ENCODE measurements at regions not wholly inside any gene's neighbourhood (a gene's known extent, or its start where the extent isn't known, plus 50 kb on each side); places are given as distances from the start of the nearest gene placed in this dataset.

- no peak for TF ChIP-seq CTCF (conservative IDR thresholded peaks at IDR 0.05; ENCODE audit: low read depth, low read length)
- no peak overlapping the region for H3K9ac ChIP-seq
- H3K79me2 ChIP-seq (ENCODE audit: insufficient read depth, low read depth), result no peaks in the 10 kb centered on the region
- H3K4me2 ChIP-seq, result no peak overlapping the region
- no peak overlapping the region for H3K27ac ChIP-seq
- no peaks in the 10 kb centered on the region for H3K27me3 ChIP-seq (ENCODE audit: insufficient read depth, low read depth)
- H2AFZ ChIP-seq (ENCODE audit: low read depth), result no peak overlapping the region
- no peaks in the 10 kb centered on the region for H3K4me1 ChIP-seq (ENCODE audit: low read depth, poor library complexity, severe bottlenecking)
- no peak overlapping the region for H3K4me3 ChIP-seq (IDR thresholded peaks at IDR 0.05; ENCODE audit: insufficient read depth, low read depth, low read length)
- no peaks in the 10 kb centered on the region for H4K20me1 ChIP-seq (ENCODE audit: insufficient read depth)
- no peaks in the 10 kb centered on the region for H3K36me3 ChIP-seq (ENCODE audit: insufficient read depth)
Observed at GRCh38 chr5:124071039-124071438, 559.1 kb downstream of the CSNK1G3 start.

GRCh38 chr5:124065508-124065907 is 553.5 kb downstream of the CSNK1G3 start:
- no peak for TF ChIP-seq CTCF (conservative IDR thresholded peaks at IDR 0.05; ENCODE audit: low read depth, low read length)

GRCh38 chr5:124064956-124065355 is 553.0 kb downstream of the CSNK1G3 start:
- no peak for TF ChIP-seq CTCF (conservative IDR thresholded peaks at IDR 0.05; ENCODE audit: low read depth, low read length)

More at GRCh38 chr5:124065508-124065907, 553.5 kb downstream of the CSNK1G3 start:
- Histone ChIP-seq H2AFZ (ENCODE audit: low read depth) (no peak overlapping the region), H3K4me2 (no peak overlapping the region), H3K9ac (no peak overlapping the region), H3K27me3 (ENCODE audit: insufficient read depth, low read depth) (no peaks in the 10 kb centered on the region), H3K4me3 (IDR thresholded peaks at IDR 0.05; ENCODE audit: insufficient read depth, low read depth, low read length) (no peak overlapping the region), H3K36me3 (ENCODE audit: insufficient read depth) (no peaks in the 10 kb centered on the region), H3K27ac (no peak overlapping the region), H3K4me1 (ENCODE audit: low read depth, poor library complexity, severe bottlenecking) (no peaks in the 10 kb centered on the region), H3K79me2 (ENCODE audit: insufficient read depth, low read depth) (no peaks in the 10 kb centered on the region), H4K20me1 (ENCODE audit: insufficient read depth) (no peaks in the 10 kb centered on the region)

GRCh38 chr5:124061663-124062062 is 549.7 kb downstream of the CSNK1G3 start:
- Histone ChIP-seq H3K4me1 (ENCODE audit: low read depth, poor library complexity, severe bottlenecking) (peaks cover 14% of the 10 kb centered on the region), H3K9ac (no peak overlapping the region), H3K27me3 (ENCODE audit: insufficient read depth, low read depth) (no peaks in the 10 kb centered on the region), H3K79me2 (ENCODE audit: insufficient read depth, low read depth) (no peaks in the 10 kb centered on the region), H3K4me2 (no peak overlapping the region), H3K36me3 (ENCODE audit: insufficient read depth) (no peaks in the 10 kb centered on the region), H3K27ac (no peak overlapping the region), H3K4me3 (IDR thresholded peaks at IDR 0.05; ENCODE audit: insufficient read depth, low read depth, low read length) (no peak overlapping the region), H4K20me1 (ENCODE audit: insufficient read depth) (no peaks in the 10 kb centered on the region), H2AFZ (ENCODE audit: low read depth) (no peak overlapping the region)
- no peak for TF ChIP-seq CTCF (conservative IDR thresholded peaks at IDR 0.05; ENCODE audit: low read depth, low read length)

More at GRCh38 chr5:124064956-124065355, 553.0 kb downstream of the CSNK1G3 start:
- Histone ChIP-seq H4K20me1 (ENCODE audit: insufficient read depth) (no peaks in the 10 kb centered on the region), H3K4me2 (no peak overlapping the region), H3K4me1 (ENCODE audit: low read depth, poor library complexity, severe bottlenecking) (no peaks in the 10 kb centered on the region), H3K9ac (no peak overlapping the region), H3K27ac (no peak overlapping the region), H3K79me2 (ENCODE audit: insufficient read depth, low read depth) (no peaks in the 10 kb centered on the region), H3K36me3 (ENCODE audit: insufficient read depth) (no peaks in the 10 kb centered on the region), H3K4me3 (IDR thresholded peaks at IDR 0.05; ENCODE audit: insufficient read depth, low read depth, low read length) (no peak overlapping the region), H3K27me3 (ENCODE audit: insufficient read depth, low read depth) (no peaks in the 10 kb centered on the region), H2AFZ (ENCODE audit: low read depth) (no peak overlapping the region)
